ENCODE measurements at regions not wholly inside any gene's neighbourhood (a gene's known extent, or its start where the extent isn't known, plus 50 kb on each side); places are given as distances from the start of the nearest gene placed in this dataset.
"Not testable (repeated sequence)": the region's sequence is repeated elsewhere in the genome, so short reads cannot be mapped to it uniquely, and the experiment has no call there.

GRCh38 chr4:188434643-188435042 lies 295.4 kb downstream of the TRIML1 start:
- no peak for DNase-seq (ENCODE audit: low read depth)

GRCh38 chr4:188435381-188435780 lies 296.1 kb downstream of the TRIML1 start:
- DNase-seq (ENCODE audit: low read depth) = no peak

DNA sequence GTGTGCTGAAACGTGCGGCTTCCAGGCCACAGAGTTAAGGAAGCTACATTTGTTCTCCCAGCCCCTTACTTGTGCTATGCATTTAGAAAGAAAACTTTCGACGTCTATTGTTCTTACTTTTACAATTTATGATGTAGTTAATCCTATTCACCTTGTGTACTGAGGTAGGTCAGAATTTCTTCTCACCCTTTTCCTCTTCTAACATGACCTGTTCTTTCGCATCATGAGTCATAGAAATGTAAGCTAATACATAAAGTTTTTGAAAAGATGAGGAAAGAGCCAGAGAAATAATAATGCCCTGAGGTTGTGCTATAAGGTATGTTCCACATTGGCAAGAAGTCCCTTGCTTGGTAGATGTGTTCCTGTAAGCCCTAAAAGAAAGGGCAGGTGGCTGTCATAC lies 298.3 kb downstream of the TRIML1 start:
- no peak for DNase-seq (ENCODE audit: low read depth)

DNA sequence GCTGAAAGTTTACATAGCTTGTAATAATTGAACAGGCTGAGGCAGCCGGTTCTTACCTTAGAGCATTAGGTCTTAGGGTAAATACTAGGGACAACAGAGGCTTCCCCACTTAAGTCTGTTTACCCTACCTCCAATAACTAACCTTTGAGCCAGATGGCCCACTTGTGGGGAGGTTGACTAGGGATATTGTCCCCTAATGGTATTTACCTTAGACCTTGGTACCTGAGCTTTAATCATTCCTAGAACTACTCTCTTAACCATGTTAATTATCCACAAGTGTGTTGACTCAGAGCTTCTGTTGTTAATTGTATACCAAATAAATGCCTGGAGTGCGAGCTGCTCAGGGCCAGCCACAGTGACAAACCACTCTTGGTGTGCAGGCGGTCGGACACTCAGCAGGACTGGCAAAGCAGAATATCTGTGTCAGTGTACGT lies 299.2 kb downstream of the TRIML1 start:
- not testable (repeated sequence) for DNase-seq (ENCODE audit: low read depth)

- peak; percentile 20 for DNase-seq (ENCODE audit: low read depth)
Measured at GRCh38 chr4:188439641-188440311, 300.5 kb downstream of the TRIML1 start.

GRCh38 chr4:188444500-188444899 lies 305.3 kb downstream of the TRIML1 start:
- no peak for DNase-seq (ENCODE audit: low read depth)

- not testable (repeated sequence) for DNase-seq (ENCODE audit: low read depth)
Measured at GRCh38 chr4:188448996-188449395, 309.8 kb downstream of the TRIML1 start.

DNA sequence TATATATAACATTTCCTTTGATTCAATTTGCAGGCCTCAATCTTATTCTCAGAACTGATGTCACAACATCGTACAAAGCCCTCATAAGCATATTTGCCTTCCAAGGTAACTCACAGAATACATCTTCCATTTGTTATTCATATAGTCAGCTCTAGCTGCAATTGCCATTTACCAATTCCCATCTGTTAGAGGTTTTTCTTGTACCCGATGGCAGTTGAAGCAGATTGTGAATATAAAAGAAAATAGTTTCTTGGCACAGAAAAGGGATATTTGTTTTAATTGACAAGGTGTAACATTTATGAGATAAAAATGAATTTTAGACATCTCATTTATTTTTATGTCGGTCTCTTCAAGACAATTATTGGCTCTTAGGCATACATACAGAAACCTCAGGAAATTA lies 311.3 kb downstream of the TRIML1 start:
- no peak for DNase-seq (ENCODE audit: low read depth)

DNA sequence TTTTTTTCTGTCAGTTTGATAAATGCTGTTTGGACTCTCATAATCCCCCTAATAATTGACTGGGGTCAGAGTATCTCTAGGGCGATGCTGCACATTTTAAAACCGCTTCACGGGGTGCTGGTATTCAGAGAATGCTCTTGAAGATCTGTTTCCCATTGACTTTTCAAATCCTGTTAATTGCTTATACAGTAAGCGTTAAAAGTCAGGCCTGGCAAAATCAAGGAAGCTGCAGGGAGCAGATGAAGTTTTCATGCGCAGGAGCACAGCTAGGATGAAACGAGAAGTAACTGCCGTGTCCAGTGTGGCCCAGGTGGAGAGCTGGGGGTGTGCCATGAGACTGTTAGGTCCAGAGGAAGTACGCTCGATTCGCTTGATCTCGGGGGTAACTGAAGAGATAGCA lies 312.9 kb downstream of the TRIML1 start:
- DNase-seq (ENCODE audit: low read depth) = no peak

GRCh38 chr4:188454575-188454974 lies 315.3 kb downstream of the TRIML1 start:
- DNase-seq (ENCODE audit: low read depth) = no peak

GRCh38 chr4:188455062-188455752 lies 316.0 kb downstream of the TRIML1 start:
- no peak for DNase-seq (ENCODE audit: low read depth)

GRCh38 chr4:188459381-188459780 lies 320.1 kb downstream of the TRIML1 start:
- no peak for DNase-seq (ENCODE audit: low read depth)

- DNase-seq (ENCODE audit: low read depth) = no peak
Measured at GRCh38 chr4:188463909-188464308, 324.7 kb downstream of the TRIML1 start.

- no peak for DNase-seq (ENCODE audit: low read depth)
Measured at GRCh38 chr4:188466001-188466400, 326.8 kb downstream of the TRIML1 start.

GRCh38 chr4:188484256-188484655 lies 345.0 kb downstream of the TRIML1 start:
- DNase-seq (ENCODE audit: low read depth) = no peak

GRCh38 chr4:188485906-188486305 lies 346.7 kb downstream of the TRIML1 start:
- no peak for DNase-seq (ENCODE audit: low read depth)

DNA sequence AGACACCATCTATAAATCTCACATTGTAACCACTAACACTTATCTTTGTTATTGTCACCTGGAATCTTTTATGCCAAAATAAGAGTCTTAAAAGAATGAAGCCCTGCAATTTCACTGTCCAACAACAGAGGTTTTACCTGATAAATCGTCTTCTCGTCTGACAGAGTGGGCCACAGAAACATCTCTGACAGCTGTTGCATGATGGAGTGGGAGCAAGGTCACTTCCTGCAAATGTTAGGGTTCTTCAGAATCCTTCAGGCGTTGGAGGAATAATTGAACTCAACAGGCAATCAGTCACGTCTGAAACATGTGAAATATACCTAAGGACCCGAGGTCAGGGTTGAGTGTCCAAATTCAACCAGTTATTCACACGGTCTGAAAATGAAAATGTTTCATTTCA lies 353.6 kb downstream of the TRIML1 start:
- DNase-seq (ENCODE audit: low read depth) = no peak

DNA sequence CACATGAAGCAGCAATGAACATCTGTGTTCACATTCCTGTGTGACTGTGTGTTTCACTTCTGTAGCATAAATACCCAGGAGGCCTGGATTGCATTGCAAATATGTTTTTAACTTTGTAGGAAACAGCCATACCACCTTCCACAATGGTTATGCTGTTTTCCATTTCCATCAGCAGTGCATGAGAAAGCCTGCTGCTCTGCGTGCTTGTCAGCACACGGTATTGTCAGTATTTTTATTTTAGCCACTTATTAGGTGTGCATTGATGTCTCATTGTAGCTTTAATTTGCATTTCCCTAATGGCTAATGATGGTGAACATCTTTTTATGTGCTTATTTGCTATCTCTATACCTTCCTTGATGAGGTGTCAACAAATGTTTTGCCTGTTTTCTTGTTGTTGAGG lies 355.9 kb downstream of the TRIML1 start:
- no peak for DNase-seq (ENCODE audit: low read depth)

- DNase-seq (ENCODE audit: low read depth) = no peak
Measured at GRCh38 chr4:188511431-188511830, 372.2 kb downstream of the TRIML1 start.

DNA sequence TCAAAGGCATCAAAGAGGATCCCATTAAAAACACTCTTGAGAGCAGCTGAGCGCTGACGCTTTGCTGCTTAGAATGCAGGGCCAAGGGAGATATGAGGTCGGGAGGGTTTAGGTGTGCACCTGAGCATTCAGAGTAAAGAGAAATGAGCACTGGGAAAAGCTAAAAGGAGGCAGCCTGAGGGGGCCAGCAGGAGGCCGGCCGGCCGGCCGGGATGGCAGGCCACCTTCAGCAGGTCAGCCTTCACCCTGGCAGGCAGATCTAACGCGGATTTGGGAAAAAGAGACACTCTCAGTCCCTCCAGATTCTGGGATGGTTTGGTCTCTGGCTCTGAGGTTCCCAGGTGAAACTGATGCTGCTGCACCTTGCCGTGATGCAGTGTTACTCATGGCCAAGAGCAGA lies 393.5 kb downstream of the TRIML1 start:
- DNase-seq (ENCODE audit: low read depth) = no peak

GRCh38 chr4:188534297-188534696 lies 395.1 kb downstream of the TRIML1 start:
- DNase-seq (ENCODE audit: low read depth) = no peak

GRCh38 chr4:188534917-188535316 lies 395.7 kb downstream of the TRIML1 start:
- DNase-seq (ENCODE audit: low read depth) = no peak

GRCh38 chr4:188536826-188537225 lies 397.6 kb downstream of the TRIML1 start:
- DNase-seq (ENCODE audit: low read depth) = no peak

DNA sequence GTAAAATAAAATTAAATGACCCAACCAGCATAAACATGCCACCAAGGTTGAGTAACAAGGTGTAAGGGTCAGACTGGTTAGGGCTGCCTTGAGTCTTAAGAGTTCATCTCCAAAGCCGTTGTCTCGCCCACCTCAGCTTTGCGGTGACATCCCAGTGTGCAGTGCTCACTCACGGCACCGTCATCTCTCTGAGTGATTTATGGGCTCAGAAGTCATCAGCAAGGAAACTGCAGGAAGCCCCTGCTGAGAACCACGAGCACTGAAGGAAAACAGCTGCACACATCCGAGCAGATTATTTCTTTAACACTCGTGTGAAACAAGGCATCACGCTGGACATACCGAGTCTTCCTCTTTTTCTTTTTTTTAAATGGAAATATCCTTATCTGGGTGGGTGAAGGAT lies 411.1 kb downstream of the TRIML1 start:
- peak; percentile 41 for DNase-seq (ENCODE audit: low read depth)

Measured in Daoy (cell line).